ENCODE measurements at regions not wholly inside any gene's neighbourhood (a gene's known extent, or its start where the extent isn't known, plus 50 kb on each side); places are given as distances from the start of the nearest gene placed in this dataset.

DNA sequence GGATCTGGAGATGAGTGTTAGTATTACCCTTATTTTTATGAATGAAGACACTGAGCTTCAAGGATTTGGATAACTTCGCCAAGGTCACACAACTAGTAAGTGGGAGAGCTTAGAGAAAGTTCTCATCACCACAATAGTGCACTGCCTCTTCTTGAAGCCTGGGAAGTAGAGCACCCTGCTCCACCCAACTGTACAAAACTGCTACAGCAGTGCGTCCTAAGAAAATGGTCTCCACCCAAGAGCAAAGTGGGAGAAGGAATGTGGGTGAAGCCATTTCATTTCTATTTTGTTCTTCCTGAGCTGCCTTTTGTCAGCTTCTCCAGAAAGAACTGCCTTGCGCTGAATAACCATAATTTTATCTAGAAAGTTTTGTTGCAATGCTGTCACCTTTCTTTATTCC lies 403.9 kb upstream of the FAT3 start:
- Histone ChIP-seq H3K27me3 (ENCODE audit: control insufficient read depth in 2 of 2, insufficient read depth in 2 of 2, low read length in 2 of 2) (no peaks in the 10 kb centered on the region), H3K4me3 (replicated peaks in 1 of 3; ENCODE audit: insufficient read depth in 1 of 3, low read depth in 1 of 3, low read length in 3 of 3) (no peak overlapping the region), H3K9me3 (replicated peaks; ENCODE audit: control insufficient read depth, insufficient read depth, low read length) (no peaks in the 10 kb centered on the region), H3K9ac (replicated peaks; ENCODE audit: extremely low read depth, insufficient read depth, low read length) (no peak overlapping the region), H2AFZ (ENCODE audit: low read depth, low read length) (no peak overlapping the region), H3K4me1 (ENCODE audit: control insufficient read depth, extremely low read depth, insufficient read depth, low read length) (no peaks in the 10 kb centered on the region), H3K36me3 (ENCODE audit: control insufficient read depth in 2 of 2, extremely low read depth in 1 of 2, insufficient read depth in 2 of 2, low read length in 2 of 2) (no peaks in the 10 kb centered on the region), H3K79me2 (ENCODE audit: control insufficient read depth, insufficient read depth, low read length) (no peaks in the 10 kb centered on the region), H4K20me1 (replicated peaks; ENCODE audit: control insufficient read depth, extremely low read depth, insufficient read depth, low read length) (no peaks in the 10 kb centered on the region), H3K27ac (ENCODE audit: insufficient read depth, low read depth, low read length) (no peak overlapping the region), H3K9me1 (replicated peaks; ENCODE audit: control insufficient read depth, extremely low read depth, insufficient read depth, low read length) (no peaks in the 10 kb centered on the region), H3K4me2 (ENCODE audit: insufficient read depth, low read length) (no peak overlapping the region)
- CTCF ChIA-PET = no interaction called here
- no peak for FAIRE-seq
- intact Hi-C loops (cut with micrococcal nuclease) = no loop called here
- dilution Hi-C loops (cut with MboI; ENCODE audit: extremely low pct_ligation_motif_present, low sequenced_read_pairs) = no loop called here
- no peak for DNase-seq (ENCODE audit: low read depth, low spot score)
- BruUV-seq (replicated peaks) = no TSS peak
- POLR2A ChIA-PET = no interaction called here
- no peak for TF ChIP-seq EZH2 (IDR thresholded peaks at IDR 0.05; ENCODE audit: borderline replicate concordance, low read depth, low read length, severe bottlenecking)
- TF ChIP-seq POLR2A (IDR thresholded peaks at IDR 0.05; ENCODE audit: low read depth, low read length) = no peak
- TF ChIP-seq GATA2 (IDR thresholded peaks at IDR 0.05; ENCODE audit: insufficient read depth, insufficient read length, low read depth, low read length) = no peak
- no peak for TF ChIP-seq MYC (IDR thresholded peaks at IDR 0.05; ENCODE audit: low read depth, low read length)
- TF ChIP-seq POLR2AphosphoS5 (IDR thresholded peaks at IDR 0.05; ENCODE audit: insufficient read depth, low read depth, low read length) = no peak
- no peak for TF ChIP-seq JUN (IDR thresholded peaks at IDR 0.05; ENCODE audit: borderline replicate concordance, insufficient read depth, insufficient read length, low read depth)
- TF ChIP-seq FOS (IDR thresholded peaks at IDR 0.05; ENCODE audit: borderline replicate concordance, insufficient read depth, low read length) = no peak
- TF ChIP-seq, protein P1, sequence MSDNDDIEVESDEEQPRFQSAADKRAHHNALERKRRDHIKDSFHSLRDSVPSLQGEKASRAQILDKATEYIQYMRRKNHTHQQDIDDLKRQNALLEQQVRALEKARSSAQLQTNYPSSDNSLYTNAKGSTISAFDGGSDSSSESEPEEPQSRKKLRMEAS (IDR thresholded peaks at IDR 0.05; ENCODE audit: insufficient read depth, insufficient read length) = no peak
- TF ChIP-seq, protein P2, sequence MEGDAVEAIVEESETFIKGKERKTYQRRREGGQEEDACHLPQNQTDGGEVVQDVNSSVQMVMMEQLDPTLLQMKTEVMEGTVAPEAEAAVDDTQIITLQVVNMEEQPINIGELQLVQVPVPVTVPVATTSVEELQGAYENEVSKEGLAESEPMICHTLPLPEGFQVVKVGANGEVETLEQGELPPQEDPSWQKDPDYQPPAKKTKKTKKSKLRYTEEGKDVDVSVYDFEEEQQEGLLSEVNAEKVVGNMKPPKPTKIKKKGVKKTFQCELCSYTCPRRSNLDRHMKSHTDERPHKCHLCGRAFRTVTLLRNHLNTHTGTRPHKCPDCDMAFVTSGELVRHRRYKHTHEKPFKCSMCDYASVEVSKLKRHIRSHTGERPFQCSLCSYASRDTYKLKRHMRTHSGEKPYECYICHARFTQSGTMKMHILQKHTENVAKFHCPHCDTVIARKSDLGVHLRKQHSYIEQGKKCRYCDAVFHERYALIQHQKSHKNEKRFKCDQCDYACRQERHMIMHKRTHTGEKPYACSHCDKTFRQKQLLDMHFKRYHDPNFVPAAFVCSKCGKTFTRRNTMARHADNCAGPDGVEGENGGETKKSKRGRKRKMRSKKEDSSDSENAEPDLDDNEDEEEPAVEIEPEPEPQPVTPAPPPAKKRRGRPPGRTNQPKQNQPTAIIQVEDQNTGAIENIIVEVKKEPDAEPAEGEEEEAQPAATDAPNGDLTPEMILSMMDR (IDR thresholded peaks at IDR 0.05; ENCODE audit: extremely low read depth in 1 of 2, insufficient read depth in 1 of 2, low read depth in 1 of 2, low read length in 2 of 2) = no peak

Measured in endothelial cell of umbilical vein (primary cell).